Stomach (tissue), 4 donors: ENCODE measurements at regions not wholly inside any gene's neighbourhood (a gene's known extent, or its start where the extent isn't known, plus 50 kb on each side); places are given as distances from the start of the nearest gene placed in this dataset.

ENCODE experiments used
- POLR2AphosphoS5 ChIP-seq, 3 donors: sonication (generic); formaldehyde crosslinking; IDR thresholded peaks; one replicate each; pipeline ENCODE4 v1.6.1; 2016; ENCODE audit warnings: antibody characterized with exemption in 3 of 3
- TF ChIP-seq, protein P1 (sequence below), 7 experiments: fragments of 450-650 bp in 4 of 7; fragments of 200-600 bp in 3 of 7; sonication (generic) in 3 of 7; IDR thresholded peaks; one replicate each; pipeline ENCODE4 v1.5.1; 2016 to 2019; ENCODE audit warnings: antibody characterized with exemption in 7 of 7, control low read depth in 2 of 7, mild to moderate bottlenecking in 1 of 7

DNA sequence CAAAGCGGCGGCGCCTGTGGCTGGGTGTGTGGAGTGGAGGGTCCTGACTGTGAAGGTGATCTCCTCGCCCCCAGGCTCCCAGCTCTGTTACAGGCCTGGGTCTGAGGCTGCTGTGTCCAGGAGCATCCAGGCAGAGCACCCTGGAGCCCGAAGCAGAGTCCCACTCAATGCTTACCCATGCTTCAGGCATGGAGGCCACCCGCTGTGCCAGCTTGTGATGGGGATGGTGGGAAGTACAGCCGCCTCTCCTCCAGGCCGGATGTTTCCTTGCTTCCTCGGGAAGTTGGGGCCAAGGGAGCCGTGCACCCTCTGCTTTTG, 255.9 kb upstream of the IRX1 start:
- TF ChIP-seq, protein P1, sequence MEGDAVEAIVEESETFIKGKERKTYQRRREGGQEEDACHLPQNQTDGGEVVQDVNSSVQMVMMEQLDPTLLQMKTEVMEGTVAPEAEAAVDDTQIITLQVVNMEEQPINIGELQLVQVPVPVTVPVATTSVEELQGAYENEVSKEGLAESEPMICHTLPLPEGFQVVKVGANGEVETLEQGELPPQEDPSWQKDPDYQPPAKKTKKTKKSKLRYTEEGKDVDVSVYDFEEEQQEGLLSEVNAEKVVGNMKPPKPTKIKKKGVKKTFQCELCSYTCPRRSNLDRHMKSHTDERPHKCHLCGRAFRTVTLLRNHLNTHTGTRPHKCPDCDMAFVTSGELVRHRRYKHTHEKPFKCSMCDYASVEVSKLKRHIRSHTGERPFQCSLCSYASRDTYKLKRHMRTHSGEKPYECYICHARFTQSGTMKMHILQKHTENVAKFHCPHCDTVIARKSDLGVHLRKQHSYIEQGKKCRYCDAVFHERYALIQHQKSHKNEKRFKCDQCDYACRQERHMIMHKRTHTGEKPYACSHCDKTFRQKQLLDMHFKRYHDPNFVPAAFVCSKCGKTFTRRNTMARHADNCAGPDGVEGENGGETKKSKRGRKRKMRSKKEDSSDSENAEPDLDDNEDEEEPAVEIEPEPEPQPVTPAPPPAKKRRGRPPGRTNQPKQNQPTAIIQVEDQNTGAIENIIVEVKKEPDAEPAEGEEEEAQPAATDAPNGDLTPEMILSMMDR (IDR thresholded peaks at IDR 0.05): no peak
- TF ChIP-seq POLR2AphosphoS5 (IDR thresholded peaks at IDR 0.05): no peak
